Loucy (cell line): ENCODE measurements at regions not wholly inside any gene's neighbourhood (a gene's known extent, or its start where the extent isn't known, plus 50 kb on each side); places are given as distances from the start of the nearest gene placed in this dataset.
A peak's percentile ranks its signal among the peaks of the same experiment; 100 is the strongest.

Experiments used
- H2AFZ ChIP-seq: fragments of 200-600 bp; sonication (generic); 2 replicates; pipeline ENCODE4 v1.6.0; 2016; ENCODE audit warnings: antibody characterized with exemption, mild to moderate bottlenecking, low read length, moderate library complexity
- H3F3A ChIP-seq: fragments of 200-600 bp; 2 replicates; pipeline ENCODE4 v1.6.0; 2016; ENCODE audit warnings: antibody characterized with exemption, low read depth, mild to moderate bottlenecking
- H3K27me3 ChIP-seq: fragments of 200-600 bp; sonication (generic); 2 replicates; pipeline ENCODE4 v1.6.1; 2014; ENCODE audit warnings: low read length, mild to moderate bottlenecking; ENCODE audit not compliant: insufficient read depth, poor library complexity, severe bottlenecking
- H3K36me3 ChIP-seq: fragments of 200-600 bp; sonication (generic); 2 replicates; pipeline ENCODE4 v1.6.1; 2016; ENCODE audit warnings: low read length; ENCODE audit not compliant: insufficient read depth
- H3K4me1 ChIP-seq: fragments of 200-600 bp; sonication (generic); 2 replicates; pipeline ENCODE4 v1.5.1; 2014; ENCODE audit warnings: low read length, mild to moderate bottlenecking; ENCODE audit not compliant: insufficient read depth, poor library complexity, severe bottlenecking
- H3K4me2 ChIP-seq: fragments of 200-600 bp; sonication (generic); 2 replicates; pipeline ENCODE4 v1.6.0; 2014; ENCODE audit warnings: antibody characterized with exemption, low read length, low read depth, mild to moderate bottlenecking; ENCODE audit not compliant: poor library complexity, severe bottlenecking
- H3K4me3 ChIP-seq: fragments of 200-600 bp; sonication (generic); 2 replicates; pipeline ENCODE4 v1.5.1; 2014; ENCODE audit warnings: low read length, mild to moderate bottlenecking, mixed read lengths; ENCODE audit not compliant: poor library complexity, severe bottlenecking
- H3K79me2 ChIP-seq: fragments of 200-600 bp; sonication (generic); 2 replicates; pipeline ENCODE4 v1.6.1; 2014; ENCODE audit warnings: low read length; ENCODE audit not compliant: insufficient read depth
- H3K9ac ChIP-seq: fragments of 200-600 bp; sonication (generic); 2 replicates; pipeline ENCODE4 v1.6.0; 2014; ENCODE audit warnings: mild to moderate bottlenecking, low read depth, low read length, moderate library complexity; ENCODE audit not compliant: poor library complexity, severe bottlenecking
- H3K9me2 ChIP-seq: fragments of 200-600 bp; sonication (generic); replicated peaks from 2 replicates; pipeline ENCODE4 v1.6.1; 2016; ENCODE audit warnings: low read depth, low read length, mixed read lengths
- H3K9me3 ChIP-seq: fragments of 200-600 bp; sonication (generic); 2 replicates; pipeline ENCODE4 v1.6.1; 2014; ENCODE audit warnings: mild to moderate bottlenecking, antibody characterized with exemption, low read length, low read depth; ENCODE audit not compliant: insufficient read depth
- H4K20me1 ChIP-seq: fragments of 200-600 bp; sonication (generic); 2 replicates; pipeline ENCODE4 v1.6.0; 2014; ENCODE audit warnings: antibody characterized with exemption, low read length, mild to moderate bottlenecking; ENCODE audit not compliant: insufficient read depth, poor library complexity, severe bottlenecking
- CTCF ChIP-seq: fragments of 200-600 bp; sonication (generic); conservative IDR thresholded peaks from 2 replicates; pipeline ENCODE4 v1.5.1; 2014; ENCODE audit warnings: mild to moderate bottlenecking, antibody characterized with exemption, low read length
- EZH2phosphoT487 ChIP-seq: fragments of 200-600 bp; IDR thresholded peaks from 2 replicates; pipeline ENCODE4 v1.6.1; 2018; ENCODE audit warnings: antibody characterized with exemption, mild to moderate bottlenecking, moderate library complexity, borderline replicate concordance

- Histone ChIP-seq H3F3A (no peaks in the 10 kb centered on the region), H3K36me3 (no peaks in the 10 kb centered on the region), H3K79me2 (no peaks in the 10 kb centered on the region), H3K4me3 (no peak overlapping the region), H3K4me1 (no peaks in the 10 kb centered on the region), H3K27me3 (no peaks in the 10 kb centered on the region), H3K9ac (no peak overlapping the region), H4K20me1 (no peaks in the 10 kb centered on the region), H3K9me3 (no peaks in the 10 kb centered on the region), H3K9me2 (no peaks in the 10 kb centered on the region), H3K4me2 (no peak overlapping the region), H2AFZ (no peak overlapping the region)
- TF ChIP-seq CTCF = peak; percentile 73
- no peak for TF ChIP-seq EZH2phosphoT487
Observed at GRCh38 chr14:45526715-45527549, 273.9 kb upstream of the MIS18BP1 start.

- H3K9ac ChIP-seq = no peak overlapping the region
- no peaks in the 10 kb centered on the region for H4K20me1 ChIP-seq
- no peaks in the 10 kb centered on the region for H3K9me3 ChIP-seq
- H2AFZ ChIP-seq = no peak overlapping the region
- no peaks in the 10 kb centered on the region for H3F3A ChIP-seq
- TF ChIP-seq CTCF (no peak), EZH2phosphoT487 (no peak)
- no peak overlapping the region for H3K4me2 ChIP-seq
- no peaks in the 10 kb centered on the region for H3K36me3 ChIP-seq
- no peaks in the 10 kb centered on the region for H3K9me2 ChIP-seq
- no peaks in the 10 kb centered on the region for H3K27me3 ChIP-seq
- no peaks in the 10 kb centered on the region for H3K79me2 ChIP-seq
- no peaks in the 10 kb centered on the region for H3K4me1 ChIP-seq
- no peak overlapping the region for H3K4me3 ChIP-seq
Observed at GRCh38 chr14:45519766-45520165, 266.8 kb upstream of the MIS18BP1 start.

- Histone ChIP-seq H3K27me3 (no peaks in the 10 kb centered on the region), H3K9me3 (no peaks in the 10 kb centered on the region), H3K4me2 (no peak overlapping the region), H3K36me3 (no peaks in the 10 kb centered on the region), H3K9ac (no peak overlapping the region), H3K9me2 (no peaks in the 10 kb centered on the region), H4K20me1 (no peaks in the 10 kb centered on the region), H3K4me1 (no peaks in the 10 kb centered on the region), H3K4me3 (no peak overlapping the region), H2AFZ (no peak overlapping the region), H3F3A (no peaks in the 10 kb centered on the region), H3K79me2 (no peaks in the 10 kb centered on the region)
- TF ChIP-seq EZH2phosphoT487 = no peak
- no peak for TF ChIP-seq CTCF
Observed at GRCh38 chr14:45492876-45493275, 239.9 kb upstream of the MIS18BP1 start.
